ENCODE measurements at regions not wholly inside any gene's neighbourhood (a gene's known extent, or its start where the extent isn't known, plus 50 kb on each side); places are given as distances from the start of the nearest gene placed in this dataset.

DNA sequence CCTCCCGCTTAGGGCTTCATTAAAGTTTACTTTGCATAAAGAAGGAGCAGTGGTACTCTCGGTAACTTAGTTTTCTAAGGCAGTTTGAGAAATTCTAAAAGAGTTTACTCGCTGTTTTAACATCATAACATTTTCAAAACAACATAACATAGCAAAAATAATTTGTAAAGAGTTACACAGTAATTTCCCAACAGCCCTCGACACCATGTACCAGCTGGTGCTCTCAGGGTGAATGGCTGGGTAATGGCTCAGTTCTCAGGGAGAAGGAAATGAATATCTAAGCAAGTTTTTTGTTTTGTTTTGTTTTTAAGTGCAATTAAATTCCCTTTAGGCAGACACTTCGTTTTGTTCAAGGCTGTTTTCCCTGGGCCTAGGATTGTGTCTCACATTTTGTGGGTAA lies 435.3 kb downstream of the C4orf33 start:
- Histone ChIP-seq H3K27ac (ENCODE audit: insufficient read depth, low read length) (no peak overlapping the region), H3K36me3 (ENCODE audit: control insufficient read depth, insufficient read depth, low read length) (no peaks in the 10 kb centered on the region), H3K4me2 (ENCODE audit: low read depth, low read length) (no peak overlapping the region), H2AK9ac (replicated peaks; ENCODE audit: low read depth, low read length, poor library complexity) (no peak overlapping the region), H3K4ac (ENCODE audit: low read depth, low read length) (no peak overlapping the region), H3K27me3 (ENCODE audit: control insufficient read depth, insufficient read depth, low read length) (no peaks in the 10 kb centered on the region), H3K79me1 (ENCODE audit: low read depth in 1 of 2, low read length in 2 of 2) (no peaks in the 10 kb centered on the region), H4K8ac (ENCODE audit: low read depth in 2 of 2, low read length in 2 of 2) (no peak overlapping the region), H3K4me1 (ENCODE audit: control insufficient read depth, insufficient read depth, low read length) (no peaks in the 10 kb centered on the region), H3K9ac (ENCODE audit: low read depth, low read length) (no peak overlapping the region), H2BK15ac (ENCODE audit: low read depth, low read length) (no peak overlapping the region), H3K9me3 (ENCODE audit: control insufficient read depth, insufficient read depth, low read length) (peaks cover 5% of the 10 kb centered on the region), H4K20me1 (ENCODE audit: insufficient read depth, low read length) (no peaks in the 10 kb centered on the region), H2BK5ac (ENCODE audit: low read depth, low read length, poor library complexity, severe bottlenecking) (no peak overlapping the region), H3K4me3 (ENCODE audit: insufficient read depth, low read depth, low read length) (no peak overlapping the region), H3K9me1 (ENCODE audit: insufficient read depth, low read length) (no peaks in the 10 kb centered on the region), H2BK20ac (ENCODE audit: low read depth, low read length) (no peak overlapping the region), H2AFZ (replicated peaks; ENCODE audit: low read length, poor library complexity) (no peak overlapping the region), H4K91ac (ENCODE audit: insufficient read depth, low read depth, low read length) (no peak overlapping the region), H2AK5ac (ENCODE audit: low read depth, low read length) (no peak overlapping the region), H3K18ac (ENCODE audit: low read depth, low read length) (no peak overlapping the region), H2BK120ac (ENCODE audit: low read depth, low read length) (no peak overlapping the region), H4K5ac (ENCODE audit: low read depth, low read length) (no peak overlapping the region), H3K23ac (ENCODE audit: low read depth, low read length) (no peak overlapping the region), H3K14ac (replicated peaks; ENCODE audit: low read depth, low read length) (no peak overlapping the region), H3K56ac (ENCODE audit: extremely low read depth, insufficient read depth, low read length) (no peak overlapping the region)
- DNase-seq (no peak), ATAC-seq (ENCODE audit: low read depth) (no peak)
- ChIA-PET CTCF (no interaction called here), POLR2A (ENCODE audit: unreplicated experiment) (no interaction called here)
- BruUV-seq (replicated peaks) = no TSS peak
- in situ Hi-C loops (cut with MboI; ENCODE audit: low sequenced_read_pairs) (no loop called here), intact Hi-C loops (cut with micrococcal nuclease) (no loop called here), dilution Hi-C loops (cut with HindIII; ENCODE audit: low sequenced_read_pairs, unreplicated experiment) (no loop called here)
- TF ChIP-seq NFE2L2 (IDR thresholded peaks at IDR 0.05; ENCODE audit: low read depth, low read length) (no peak), CHD1 (IDR thresholded peaks at IDR 0.05; ENCODE audit: low read depth, low read length) (no peak), RFX5 (IDR thresholded peaks at IDR 0.05; ENCODE audit: low read depth, low read length) (no peak), MXI1 (IDR thresholded peaks at IDR 0.05; ENCODE audit: borderline replicate concordance, low read depth, low read length) (no peak), MAFK (IDR thresholded peaks at IDR 0.05; ENCODE audit: low read depth, low read length) (no peak), FOS (IDR thresholded peaks at IDR 0.05; ENCODE audit: low read depth, low read length) (no peak), BHLHE40 (IDR thresholded peaks at IDR 0.05; ENCODE audit: low read depth, low read length) (no peak), RCOR1 (IDR thresholded peaks at IDR 0.05; ENCODE audit: insufficient replicate concordance, low read length) (no peak), CEBPB (IDR thresholded peaks at IDR 0.05; ENCODE audit: low read depth, low read length) (no peak), MAZ (IDR thresholded peaks at IDR 0.05; ENCODE audit: borderline replicate concordance, low read depth, low read length) (no peak), POLR2A (IDR thresholded peaks at IDR 0.05; ENCODE audit: low read depth, low read length) (no peak), USF2 (IDR thresholded peaks at IDR 0.05; ENCODE audit: low read depth, low read length) (no peak)
- TF ChIP-seq, protein P1, sequence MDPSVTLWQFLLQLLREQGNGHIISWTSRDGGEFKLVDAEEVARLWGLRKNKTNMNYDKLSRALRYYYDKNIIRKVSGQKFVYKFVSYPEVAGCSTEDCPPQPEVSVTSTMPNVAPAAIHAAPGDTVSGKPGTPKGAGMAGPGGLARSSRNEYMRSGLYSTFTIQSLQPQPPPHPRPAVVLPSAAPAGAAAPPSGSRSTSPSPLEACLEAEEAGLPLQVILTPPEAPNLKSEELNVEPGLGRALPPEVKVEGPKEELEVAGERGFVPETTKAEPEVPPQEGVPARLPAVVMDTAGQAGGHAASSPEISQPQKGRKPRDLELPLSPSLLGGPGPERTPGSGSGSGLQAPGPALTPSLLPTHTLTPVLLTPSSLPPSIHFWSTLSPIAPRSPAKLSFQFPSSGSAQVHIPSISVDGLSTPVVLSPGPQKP (IDR thresholded peaks at IDR 0.05; ENCODE audit: borderline replicate concordance, low read depth, low read length) = no peak
- WGBS, 2 experiments (ENCODE audit: extremely low coverage in 2 of 2, insufficient read length in 1 of 2) = no CpG with 5 or more reads among the region's 5 CpGs

Data from IMR-90 (cell line).